Body of pancreas (tissue), 4 donors: ENCODE measurements at regions not wholly inside any gene's neighbourhood (a gene's known extent, or its start where the extent isn't known, plus 50 kb on each side); places are given as distances from the start of the nearest gene placed in this dataset.

Source experiments
- ATAC-seq: fragments of 150-250 bp; one replicate; pipeline ENCODE4 v1.9.1; 2016
- DNase-seq, 4 donors: peaks; one replicate each; pipeline ENCODE4 v3.0.0-alpha.2; 2019
- H3K27ac ChIP-seq, 4 donors: fragments of 200-600 bp; sonication (generic); 1 replicate in 3 of 4; 2 replicates in 1 of 4; pipeline versions ENCODE4 v1.5.1 to v1.6.1; 2016 to 2019; ENCODE audit warnings: mild to moderate bottlenecking in 1 of 4, mixed read lengths in 1 of 4, moderate library complexity in 1 of 4
- H3K27me3 ChIP-seq, 2 donors: fragments of 200-600 bp; sonication (generic); one replicate each; pipeline ENCODE4 v1.6.0; 2016; ENCODE audit warnings: mild to moderate bottlenecking in 1 of 2
- H3K36me3 ChIP-seq, 2 donors: fragments of 200-600 bp; sonication (generic); replicated peaks in 1 of 2; 2 replicates each; pipeline ENCODE4 v1.5.1; 2016; ENCODE audit warnings: low read depth in 2 of 2; ENCODE audit not compliant: insufficient read depth in 1 of 2
- H3K4me1 ChIP-seq: fragments of 200-600 bp; sonication (generic); one replicate; pipeline ENCODE4 v1.6.0; 2016
- H3K4me3 ChIP-seq, 2 donors: fragments of 200-600 bp; sonication (generic); 1 replicate in 1 of 2; 2 replicates in 1 of 2; pipeline ENCODE4 v1.5.1; 2016 to 2019
- H3K9me3 ChIP-seq, 3 donors: fragments of 200-600 bp; sonication (generic); 1 replicate in 2 of 3; 2 replicates in 1 of 3; pipeline ENCODE4 v1.5.1; 2016
- CTCF ChIP-seq, 7 experiments: fragments of 450-650 bp in 4 of 7; fragments of 200-600 bp in 3 of 7; sonication (generic) in 3 of 7; IDR thresholded peaks; one replicate each; pipeline ENCODE4 v1.5.1; 2016 to 2019; ENCODE audit warnings: antibody characterized with exemption in 7 of 7
- POLR2A ChIP-seq, 3 donors: fragments of 450-650 bp; IDR thresholded peaks; one replicate each; pipeline ENCODE4 v1.6.1; 2016; ENCODE audit warnings: antibody characterized with exemption in 3 of 3, mild to moderate bottlenecking in 2 of 3
- WGBS, 2 donors: methylation state at CpG; one replicate each; pipeline ENCODE4 v1.1.5; 2017; 5-methylcytosine and 5-hydroxymethylcytosine counted together
- intact Hi-C: fragments of 100-400 bp; cut with DNase I; formaldehyde crosslinking; loops from one replicate; pipeline ENCODE4 v1.15.1; 2023

- no peaks in the 10 kb centered on the region for H3K27me3 ChIP-seq
- ATAC-seq (no peak), DNase-seq (no peak)
- peaks cover 11% of the 10 kb centered on the region for H3K4me1 ChIP-seq
- H3K4me3 ChIP-seq = no peak overlapping the region
- intact Hi-C loops = no loop called here
- peak overlapping the region in 3 of 4 donors; percentile 50 to 77 (median 58) for H3K27ac ChIP-seq
- no peaks in the 10 kb centered on the region for H3K36me3 ChIP-seq
- TF ChIP-seq CTCF (IDR thresholded peaks at IDR 0.05) (no peak), POLR2A (IDR thresholded peaks at IDR 0.05) (no peak)
- H3K9me3 ChIP-seq = no peaks in the 10 kb centered on the region
These were observed 77.2 kb upstream of the BOD1L1 start for GRCh38 chr4:13704761-13705160.

- no peak overlapping the region for H3K4me3 ChIP-seq
- peak; percentile 85 for ATAC-seq
- no peaks in the 10 kb centered on the region for H3K9me3 ChIP-seq
- no peaks in the 10 kb centered on the region for H3K36me3 ChIP-seq
- H3K27ac ChIP-seq = peak overlapping the region; percentile 13 to 77 (median 54)
- peaks cover 11% of the 10 kb centered on the region for H3K4me1 ChIP-seq
- TF ChIP-seq POLR2A (IDR thresholded peaks at IDR 0.05) (peak in 2 of 3 donors; percentile 14 to 18), CTCF (IDR thresholded peaks at IDR 0.05) (no peak)
- no peaks in the 10 kb centered on the region for H3K27me3 ChIP-seq
- peak; percentile 17 to 66 (median 52) for DNase-seq
- 37 to 46% methylated on average over 9 of the region's 9 CpGs for WGBS, 2 donors
- intact Hi-C loops = no loop called here
These were observed 78.1 kb upstream of the BOD1L1 start for GRCh38 chr4:13705521-13706041.

- intact Hi-C loops = no loop called here
- Histone ChIP-seq H3K27me3 (no peaks in the 10 kb centered on the region), H3K4me3 (no peak overlapping the region), H3K9me3 (no peaks in the 10 kb centered on the region), H3K36me3 (no peaks in the 10 kb centered on the region), H3K27ac (peak overlapping the region in 3 of 4 donors; percentile 50 to 77 (median 58)), H3K4me1 (peaks cover 11% of the 10 kb centered on the region)
- no peak for TF ChIP-seq POLR2A (IDR thresholded peaks at IDR 0.05)
- TF ChIP-seq CTCF (IDR thresholded peaks at IDR 0.05) = no peak
- ATAC-seq (no peak), DNase-seq (no peak)
These were observed 78.6 kb upstream of the BOD1L1 start for GRCh38 chr4:13706120-13706519.

- DNase-seq = no peak
- Histone ChIP-seq H3K4me3 (no peak overlapping the region), H3K9me3 (no peaks in the 10 kb centered on the region), H3K4me1 (peaks cover 11% of the 10 kb centered on the region), H3K27me3 (no peaks in the 10 kb centered on the region), H3K36me3 (no peaks in the 10 kb centered on the region), H3K27ac (peak overlapping the region in 3 of 4 donors; percentile 50 to 77 (median 58))
- TF ChIP-seq POLR2A (IDR thresholded peaks at IDR 0.05) (no peak), CTCF (IDR thresholded peaks at IDR 0.05) (no peak)
- WGBS, 2 donors = 69 to 72% methylated on average over 3 of the region's 3 CpGs
- intact Hi-C loops = no loop called here
- ATAC-seq = no peak
These were observed 79.2 kb upstream of the BOD1L1 start for GRCh38 chr4:13706716-13707115.

GRCh38 chr4:13710246-13710885 lies 82.8 kb upstream of the BOD1L1 start:
- Histone ChIP-seq H3K4me3 (no peak overlapping the region), H3K9me3 (no peaks in the 10 kb centered on the region), H3K27me3 (no peaks in the 10 kb centered on the region), H3K27ac (no peak overlapping the region), H3K4me1 (peaks cover 11% of the 10 kb centered on the region), H3K36me3 (no peaks in the 10 kb centered on the region)
- intact Hi-C loops = no loop called here
- 91 to 97% methylated on average over 8 of the region's 8 CpGs for WGBS, 2 donors
- TF ChIP-seq CTCF (IDR thresholded peaks at IDR 0.05) (no peak), POLR2A (IDR thresholded peaks at IDR 0.05) (no peak)
- no peak for ATAC-seq
- no peak for DNase-seq
